HepG2 (cell line): ENCODE measurements at regions not wholly inside any gene's neighbourhood (a gene's known extent, or its start where the extent isn't known, plus 50 kb on each side); places are given as distances from the start of the nearest gene placed in this dataset.

ENCODE experiments used
- ATAC-seq: fragments of 200-7000 bp; cut with Tn5 transposase; 3 replicates; pipeline ENCODE4 v1.9.1; 2020; ENCODE audit warnings: mild to moderate bottlenecking, moderate library complexity
- BruUV-seq: library from RNA; stranded (reverse); fragments of 400-500 nt; replicated peaks from 2 replicates; lab custom pipeline; 2021; lab: Mats Ljungman, UMichigan
- CTCF ChIA-PET: fragments of 300-600 bp; formaldehyde crosslinking; extraction: SDS; loops from one replicate; lab custom pipeline; 2021; ENCODE audit warnings: low total read pairs, inconsistent platforms, low intra/inter-chr PET ratio; lab: Yijun Ruan, JAX
- POLR2A ChIA-PET: fragments of 350-600 bp; sonication (Branson Sonifier 250); formaldehyde crosslinking; loops from one replicate; lab custom pipeline; 2020; ENCODE audit warnings: antibody characterized with exemption, inconsistent platforms; lab: Yijun Ruan, JAX
- DNase-seq: peaks from one replicate; pipeline ENCODE4 v3.0.0-alpha.2; 2015; ENCODE audit warnings: low spot score
- FAIRE-seq: peaks from 3 replicates; lab custom pipeline; 2011; peaks lifted over from hg19 to GRCh38; lab: Jason Lieb, UNC
- H2AFZ ChIP-seq: one replicate; pipeline ENCODE4 v1.6.1; 2011; ENCODE audit warnings: low read length, inconsistent platforms
- H3K27ac ChIP-seq: fragments of 300-600 bp; 3 replicates; pipeline ENCODE4 v1.8.0; 2011; ENCODE audit warnings: mixed run types, mild to moderate bottlenecking, mixed read lengths, low read length, inconsistent platforms; ENCODE audit not compliant: insufficient read depth; ENCODE audit errors: extremely low read length
- H3K27me3 ChIP-seq, 2 experiments: fragments of 200-600 bp in 1 of 2; 2 replicates in 1 of 2; 3 replicates in 1 of 2; pipeline versions ENCODE4 v1.6.0 to v1.8.0; 2011; ENCODE audit warnings: low read length in 2 of 2, mild to moderate bottlenecking in 2 of 2, moderate library complexity in 2 of 2, inconsistent platforms in 1 of 2; ENCODE audit not compliant: insufficient read depth in 2 of 2, control insufficient read depth in 1 of 2
- H3K36me3 ChIP-seq, 2 experiments: fragments of 200-600 bp in 1 of 2; replicated peaks in 1 of 2; 2 replicates in 1 of 2; 3 replicates in 1 of 2; pipeline versions ENCODE4 v1.5.1 to v1.8.0; 2011; ENCODE audit warnings: low read length in 2 of 2, inconsistent platforms in 1 of 2; ENCODE audit not compliant: insufficient read depth in 2 of 2, control insufficient read depth in 1 of 2
- H3K4me1 ChIP-seq: 2 replicates; pipeline ENCODE4 v1.5.1; 2012; ENCODE audit warnings: low read length, inconsistent platforms; ENCODE audit not compliant: insufficient read depth
- H3K4me2 ChIP-seq: 2 replicates; pipeline ENCODE4 v1.6.0; 2011; ENCODE audit warnings: low read depth, low read length, inconsistent platforms
- H3K4me3 ChIP-seq, 3 experiments: fragments of 200-600 bp in 1 of 3; sonication (generic), shearing (Covaris generic) in 1 of 3; replicated peaks in 1 of 3; 2 replicates each; pipeline ENCODE4 v1.5.1; 2011 to 2016; ENCODE audit warnings: low read length in 3 of 3, inconsistent platforms in 2 of 3, low read depth in 2 of 3, mild to moderate bottlenecking in 2 of 3, control low read depth in 1 of 3, mixed read lengths in 1 of 3; ENCODE audit not compliant: insufficient read depth in 1 of 3
- H3K79me2 ChIP-seq: one replicate; pipeline ENCODE4 v1.6.1; 2011; ENCODE audit warnings: low read length, inconsistent platforms; ENCODE audit not compliant: insufficient read depth
- H3K9ac ChIP-seq: 2 replicates; pipeline ENCODE4 v1.6.0; 2011; ENCODE audit warnings: mild to moderate bottlenecking, low read depth, low read length, inconsistent platforms; ENCODE audit not compliant: insufficient read depth
- H3K9me3 ChIP-seq: 2 replicates; pipeline ENCODE4 v1.5.1; 2012; ENCODE audit warnings: mild to moderate bottlenecking, low read length
- H4K20me1 ChIP-seq: 2 replicates; pipeline ENCODE4 v1.6.0; 2011; ENCODE audit warnings: inconsistent platforms, mild to moderate bottlenecking, low read length, moderate library complexity; ENCODE audit not compliant: insufficient read depth
- AHR ChIP-seq: IDR thresholded peaks from 2 replicates; pipeline ENCODE4 v1.6.1; 2018; ENCODE audit warnings: missing genetic modification reagents, missing compliant biosample characterization
- ZNF280D ChIP-seq: sonication (generic); formaldehyde crosslinking; IDR thresholded peaks from 2 replicates; pipeline ENCODE4 v1.5.1; 2020; ENCODE audit warnings: mild to moderate bottlenecking, missing genetic modification reagents
- in situ Hi-C: cut with HindIII; loops from 2 replicates; pipeline ENCODE4 v1.10.0; 2017; ENCODE audit warnings: low pct_unique_long_range_greater_than_20kb; ENCODE audit not compliant: extremely low pct_ligation_motif_present
- intact Hi-C: fragments of 100-400 bp; cut with micrococcal nuclease; formaldehyde crosslinking; loops from one replicate; pipeline ENCODE4 v1.10.0; 2022; ENCODE audit not compliant: unreplicated experiment
- TF ChIP-seq, protein P1 (sequence below): IDR thresholded peaks from 2 replicates; pipeline ENCODE4 v1.6.1; 2012; ENCODE audit warnings: low read length, improper control_type of control experiment

DNA sequence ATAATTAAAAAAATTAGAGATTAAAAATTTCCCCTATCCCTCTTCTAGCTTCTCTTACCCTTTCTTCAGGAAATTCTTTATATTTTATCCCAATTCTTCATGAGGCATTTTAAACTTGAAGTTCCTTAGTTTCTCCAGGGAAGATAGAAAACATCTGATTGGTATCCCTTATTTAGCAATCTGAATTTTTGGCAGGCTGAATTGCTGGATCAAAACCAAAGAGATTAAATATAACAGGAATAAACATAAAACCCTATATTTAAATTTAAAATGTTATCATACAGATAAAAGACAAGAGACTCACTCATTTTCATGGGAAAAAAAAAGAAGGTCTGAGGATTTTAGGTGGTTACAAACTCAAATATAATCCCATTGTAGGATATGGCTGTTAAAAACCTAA lies 204.2 kb downstream of the CHRM3 start:
- Histone ChIP-seq H4K20me1 (no peaks in the 10 kb centered on the region), H3K9ac (no peak overlapping the region), H3K4me2 (no peak overlapping the region), H3K79me2 (no peaks in the 10 kb centered on the region)
- POLR2A ChIA-PET: no interaction called here
- TF ChIP-seq, protein P1, sequence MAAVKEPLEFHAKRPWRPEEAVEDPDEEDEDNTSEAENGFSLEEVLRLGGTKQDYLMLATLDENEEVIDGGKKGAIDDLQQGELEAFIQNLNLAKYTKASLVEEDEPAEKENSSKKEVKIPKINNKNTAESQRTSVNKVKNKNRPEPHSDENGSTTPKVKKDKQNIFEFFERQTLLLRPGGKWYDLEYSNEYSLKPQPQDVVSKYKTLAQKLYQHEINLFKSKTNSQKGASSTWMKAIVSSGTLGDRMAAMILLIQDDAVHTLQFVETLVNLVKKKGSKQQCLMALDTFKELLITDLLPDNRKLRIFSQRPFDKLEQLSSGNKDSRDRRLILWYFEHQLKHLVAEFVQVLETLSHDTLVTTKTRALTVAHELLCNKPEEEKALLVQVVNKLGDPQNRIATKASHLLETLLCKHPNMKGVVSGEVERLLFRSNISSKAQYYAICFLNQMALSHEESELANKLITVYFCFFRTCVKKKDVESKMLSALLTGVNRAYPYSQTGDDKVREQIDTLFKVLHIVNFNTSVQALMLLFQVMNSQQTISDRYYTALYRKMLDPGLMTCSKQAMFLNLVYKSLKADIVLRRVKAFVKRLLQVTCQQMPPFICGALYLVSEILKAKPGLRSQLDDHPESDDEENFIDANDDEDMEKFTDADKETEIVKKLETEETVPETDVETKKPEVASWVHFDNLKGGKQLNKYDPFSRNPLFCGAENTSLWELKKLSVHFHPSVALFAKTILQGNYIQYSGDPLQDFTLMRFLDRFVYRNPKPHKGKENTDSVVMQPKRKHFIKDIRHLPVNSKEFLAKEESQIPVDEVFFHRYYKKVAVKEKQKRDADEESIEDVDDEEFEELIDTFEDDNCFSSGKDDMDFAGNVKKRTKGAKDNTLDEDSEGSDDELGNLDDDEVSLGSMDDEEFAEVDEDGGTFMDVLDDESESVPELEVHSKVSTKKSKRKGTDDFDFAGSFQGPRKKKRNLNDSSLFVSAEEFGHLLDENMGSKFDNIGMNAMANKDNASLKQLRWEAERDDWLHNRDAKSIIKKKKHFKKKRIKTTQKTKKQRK: no peak
- TF ChIP-seq AHR (CRISPR knock-in tag): no peak
- TF ChIP-seq ZNF280D (CRISPR knock-in tag): no peak
- TF ChIP-seq, all 625 proteins: peak for 0
- H3K27ac ChIP-seq: no peak overlapping the region
- H3K4me3 ChIP-seq: no peak overlapping the region
- intact Hi-C loops (no loop called here), in situ Hi-C loops (no loop called here)
- CTCF ChIA-PET: no interaction called here
- H3K4me1 ChIP-seq: no peaks in the 10 kb centered on the region
- no peaks in the 10 kb centered on the region for H3K27me3 ChIP-seq
- no peak for ATAC-seq
- no peak for FAIRE-seq
- H3K9me3 ChIP-seq: peaks cover 55% of the 10 kb centered on the region
- no TSS peak for BruUV-seq
- no peak overlapping the region for H2AFZ ChIP-seq
- no peaks in the 10 kb centered on the region for H3K36me3 ChIP-seq
- no peak for DNase-seq
